HG03565 (cell line): ENCODE measurements at regions not wholly inside any gene's neighbourhood (a gene's known extent, or its start where the extent isn't known, plus 50 kb on each side); places are given as distances from the start of the nearest gene placed in this dataset.
"Not testable (repeated sequence)": the region's sequence is repeated elsewhere in the genome, so short reads cannot be mapped to it uniquely, and the experiment has no call there.

Experiments
- ATAC-seq: cut with Tn5 transposase; IDR thresholded peaks from one replicate; pipeline ENCODE4 v1.9.1; 2021; ENCODE audit warnings: mild to moderate bottlenecking, moderate library complexity; ENCODE audit not compliant: unreplicated experiment

DNA sequence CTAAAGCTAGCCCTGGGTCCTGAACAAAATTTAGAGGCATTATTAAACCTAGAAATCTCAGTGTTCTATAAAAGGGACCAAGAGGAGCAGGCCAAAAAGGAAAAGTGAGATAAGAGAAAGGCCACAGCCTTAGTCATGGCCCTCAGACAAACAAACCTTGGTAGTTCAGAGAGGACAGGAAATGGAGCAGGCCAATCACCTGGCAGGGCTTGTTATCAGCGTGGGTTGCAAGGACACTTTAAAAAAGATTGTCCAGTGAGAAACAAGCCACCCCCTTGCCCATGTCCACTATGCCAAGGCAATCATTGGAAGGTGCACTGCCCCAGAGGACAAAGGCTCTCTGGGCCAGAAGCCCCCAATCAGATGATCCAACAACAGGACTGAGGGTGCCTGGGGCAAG lies 213.3 kb upstream of the CXADR start:
- not testable (repeated sequence) for ATAC-seq

DNA sequence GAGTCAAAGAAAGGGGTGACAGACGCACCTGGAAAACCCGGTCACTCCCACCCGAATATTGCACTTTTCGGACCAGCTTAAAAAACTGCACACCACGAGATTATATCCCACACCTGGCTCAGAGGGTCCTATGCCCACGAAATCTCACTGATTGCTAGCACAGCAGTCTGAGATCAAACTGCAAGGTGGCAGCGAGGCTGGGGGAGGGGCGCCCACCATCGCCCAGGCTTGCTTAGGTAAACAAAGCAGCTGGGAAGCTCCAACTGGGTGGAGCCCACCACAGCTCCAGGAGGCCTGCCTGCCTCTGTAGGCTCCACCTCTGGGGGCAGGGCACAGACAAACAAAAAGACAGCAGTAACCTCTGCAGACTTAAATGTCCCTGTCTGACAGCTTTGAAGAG lies 185.1 kb upstream of the CXADR start:
- ATAC-seq = not testable (repeated sequence)

DNA sequence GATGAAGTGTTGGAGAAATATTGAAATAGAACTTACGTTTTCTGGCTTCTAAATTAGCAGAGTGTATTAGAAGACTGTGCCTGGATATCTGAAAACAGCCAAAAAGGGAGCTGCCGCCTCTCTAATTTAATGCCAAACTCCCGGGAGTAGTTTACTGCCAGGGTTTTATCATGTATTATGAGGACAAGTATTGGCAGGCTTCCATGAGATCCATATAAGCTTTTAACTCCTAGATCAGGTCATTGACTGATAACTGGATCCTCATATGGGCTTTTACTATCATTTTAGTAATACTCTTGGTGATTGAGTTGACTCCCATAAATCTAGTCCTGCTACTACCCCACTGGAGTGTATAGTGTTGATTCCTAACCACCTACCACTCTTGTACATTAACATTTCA lies 178.4 kb upstream of the CXADR start:
- no peak for ATAC-seq

DNA sequence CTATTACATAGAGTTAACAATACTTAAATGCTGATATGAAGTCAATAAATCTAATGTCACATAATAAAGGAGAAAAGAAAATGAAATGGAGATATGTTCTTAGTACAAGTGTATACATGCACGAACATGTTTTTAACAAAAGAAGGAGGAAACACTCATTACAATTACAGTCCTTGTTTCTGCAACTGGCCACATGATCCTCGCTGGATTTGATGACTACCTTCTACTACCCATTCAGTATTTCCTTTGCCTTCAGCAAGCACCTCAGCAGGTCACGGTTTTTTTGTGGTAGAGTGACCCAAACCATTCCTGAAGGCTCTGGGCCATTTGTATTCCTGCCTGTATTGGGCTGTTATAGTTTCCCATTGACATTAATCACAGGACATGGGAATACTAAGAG lies 172.8 kb upstream of the CXADR start:
- ATAC-seq = no peak

DNA sequence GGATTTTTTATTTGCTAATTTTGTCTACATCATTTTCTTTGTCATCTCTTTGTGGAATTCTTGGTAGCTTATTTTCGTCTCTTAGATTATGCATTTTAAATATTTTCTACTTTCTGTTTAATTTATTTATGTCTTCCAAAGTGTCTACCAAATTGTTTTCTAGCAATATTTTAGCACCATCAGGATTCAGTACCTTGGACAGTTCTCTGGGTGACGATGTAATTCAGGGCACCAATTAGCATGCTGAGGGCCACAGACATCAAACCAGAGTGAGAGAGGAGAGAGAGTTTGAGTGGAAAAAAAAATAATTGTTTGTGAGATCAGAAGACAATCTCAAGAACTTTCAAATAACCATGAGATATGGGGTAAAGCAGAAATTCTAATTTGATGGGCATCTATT lies 169.8 kb upstream of the CXADR start:
- no peak for ATAC-seq

DNA sequence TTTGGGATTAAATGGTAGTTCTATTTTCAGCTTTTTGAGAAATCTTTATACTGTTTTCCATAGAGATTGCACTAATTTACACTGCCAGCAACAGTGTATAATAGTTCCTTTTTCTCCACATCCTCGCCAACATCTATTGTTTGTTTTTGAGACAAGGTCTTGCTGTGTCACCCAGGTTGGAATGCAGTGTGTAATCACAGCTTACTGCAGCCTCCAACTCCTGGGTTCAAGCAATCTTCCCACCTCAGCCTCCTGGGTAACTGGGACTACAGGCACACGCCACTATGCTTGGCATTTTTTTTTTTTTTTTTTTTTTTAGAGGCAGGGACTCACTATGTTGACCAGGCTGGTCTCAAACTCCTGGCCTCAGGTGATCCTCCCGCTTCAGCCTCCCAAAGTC lies 164.5 kb upstream of the CXADR start:
- no peak for ATAC-seq

DNA sequence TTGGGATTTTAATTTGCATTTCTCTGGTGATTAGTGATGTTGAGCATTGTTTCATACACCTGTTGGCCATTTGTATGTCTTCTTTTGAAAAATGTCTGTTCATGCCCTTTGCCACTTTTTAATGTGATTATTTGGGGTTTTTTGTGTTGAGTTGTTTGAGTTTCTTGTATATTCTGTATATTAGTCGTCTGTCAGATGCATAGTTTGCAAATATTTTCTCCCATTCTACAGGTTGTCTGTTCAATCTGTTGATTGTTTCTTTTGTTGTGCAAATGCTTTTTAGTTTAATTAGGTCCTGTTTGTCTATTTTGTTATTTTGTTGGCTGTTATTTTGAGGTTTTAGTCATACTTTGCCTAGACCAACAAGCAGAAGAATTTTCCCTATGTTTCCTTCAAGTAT lies 164.0 kb upstream of the CXADR start:
- ATAC-seq = no peak

DNA sequence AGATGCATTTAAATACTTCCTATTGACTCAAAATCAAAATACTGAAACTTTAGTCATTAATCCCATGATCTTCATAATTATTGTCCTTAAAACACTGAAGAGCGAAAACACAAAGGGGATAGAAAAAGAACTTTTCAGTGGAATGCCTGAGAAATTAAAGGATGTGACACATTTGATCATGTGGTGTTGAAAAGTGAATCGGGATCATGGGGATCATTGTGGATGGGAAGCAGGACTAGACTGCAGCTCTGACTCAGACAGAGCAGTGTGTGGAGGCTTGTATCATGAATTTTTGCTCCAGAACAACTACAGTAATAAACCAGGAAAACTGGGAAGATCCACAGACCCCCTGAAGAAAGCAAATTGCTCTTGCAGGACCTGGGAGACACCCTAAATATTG lies 161.1 kb upstream of the CXADR start:
- ATAC-seq = no peak

DNA sequence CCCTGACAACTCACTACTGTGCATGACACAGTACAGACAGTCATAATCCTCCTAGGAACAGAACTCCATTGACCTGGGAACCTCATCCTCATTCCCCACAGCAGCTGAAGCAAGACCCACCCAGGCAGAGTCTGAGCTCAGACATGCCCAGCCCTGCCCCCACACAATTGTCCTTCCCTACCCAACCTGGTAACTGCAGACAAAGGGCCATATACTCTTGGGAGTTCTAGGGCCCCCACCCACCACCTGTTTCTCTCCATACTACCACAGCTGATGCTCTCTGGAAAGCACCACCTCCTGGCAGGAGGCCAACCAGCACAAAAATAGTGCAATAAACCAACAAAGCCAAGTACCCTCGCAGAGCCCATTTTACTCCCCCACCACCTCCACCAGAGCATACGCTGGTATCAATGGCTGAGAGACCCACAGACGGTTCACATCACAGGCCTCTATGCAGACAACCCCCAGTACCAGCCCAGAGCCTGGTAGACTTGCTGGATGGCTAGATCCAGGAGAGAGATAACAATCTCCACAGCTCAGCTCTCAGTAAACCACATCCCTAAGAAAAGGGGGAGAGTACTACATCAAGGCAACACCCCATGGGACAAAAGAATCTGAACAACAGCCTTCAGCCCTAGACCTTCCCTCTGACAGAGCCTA lies 159.7 kb upstream of the CXADR start:
- no peak for ATAC-seq

DNA sequence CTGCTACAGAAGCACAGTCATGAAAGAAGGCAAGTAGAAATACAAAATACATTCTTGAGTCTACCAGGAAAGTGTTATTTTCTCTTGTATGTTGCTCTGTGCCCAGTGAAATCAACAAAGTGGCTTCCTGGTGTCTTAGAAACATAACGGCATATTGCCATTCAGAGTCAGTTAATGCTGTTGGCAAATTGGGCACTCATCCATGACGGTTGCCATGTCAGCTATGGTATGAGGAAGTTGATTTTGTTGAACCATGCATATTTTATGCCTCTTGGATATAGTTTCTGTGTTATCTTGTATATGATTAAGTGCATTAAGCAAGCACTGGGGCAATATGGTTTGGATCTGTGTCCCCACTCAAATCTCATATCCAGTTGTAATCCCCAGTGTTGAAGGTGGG lies 153.1 kb upstream of the CXADR start:
- ATAC-seq = no peak

DNA sequence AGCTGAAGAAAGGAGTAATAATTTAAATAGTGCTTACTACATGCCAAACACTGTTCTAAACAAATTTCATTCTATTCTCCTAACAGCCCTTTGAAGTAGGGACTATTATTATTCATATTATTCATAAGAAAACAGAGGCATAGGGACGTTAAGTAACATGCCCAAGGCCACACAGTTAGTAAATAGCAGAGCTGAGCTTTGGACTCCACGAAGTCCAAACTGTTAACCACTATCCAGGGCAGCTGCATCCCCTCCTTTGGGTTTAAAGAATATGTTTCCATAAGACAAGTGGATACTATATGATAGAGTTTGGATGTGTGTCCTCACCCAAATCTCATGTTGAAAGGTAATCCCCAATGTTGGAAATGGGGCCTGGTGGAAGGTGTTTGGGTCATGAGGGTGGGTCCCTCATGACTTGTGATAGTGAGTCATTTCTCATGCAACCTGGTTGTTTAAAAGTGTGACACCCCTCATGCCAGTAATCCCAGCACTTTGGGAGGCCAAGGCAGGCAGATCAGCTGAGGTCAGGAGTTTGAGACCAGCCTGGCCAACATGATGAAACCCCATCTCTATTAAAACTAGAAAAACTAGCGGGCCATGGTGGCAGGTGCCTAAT lies 144.0 kb upstream of the CXADR start:
- ATAC-seq = no peak

DNA sequence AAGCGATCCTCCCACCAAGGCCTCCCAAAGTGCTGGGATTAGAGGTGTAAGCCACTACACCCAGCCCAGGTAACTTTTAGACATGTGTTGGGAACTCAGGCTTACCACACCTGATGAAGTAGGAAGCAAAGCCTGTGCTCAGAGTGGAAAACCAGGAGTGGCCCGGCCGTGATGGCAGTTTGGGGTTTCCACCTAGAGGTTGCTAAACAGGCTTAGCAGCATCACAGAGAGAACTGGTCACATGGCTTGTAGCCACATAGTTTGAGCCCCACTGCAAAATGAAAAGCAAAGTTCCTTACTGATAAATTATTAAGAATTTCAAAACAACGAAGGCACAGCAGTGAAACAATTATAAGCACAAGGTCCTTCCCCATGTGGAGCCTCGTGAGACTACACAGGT lies 142.6 kb upstream of the CXADR start:
- no peak for ATAC-seq

DNA sequence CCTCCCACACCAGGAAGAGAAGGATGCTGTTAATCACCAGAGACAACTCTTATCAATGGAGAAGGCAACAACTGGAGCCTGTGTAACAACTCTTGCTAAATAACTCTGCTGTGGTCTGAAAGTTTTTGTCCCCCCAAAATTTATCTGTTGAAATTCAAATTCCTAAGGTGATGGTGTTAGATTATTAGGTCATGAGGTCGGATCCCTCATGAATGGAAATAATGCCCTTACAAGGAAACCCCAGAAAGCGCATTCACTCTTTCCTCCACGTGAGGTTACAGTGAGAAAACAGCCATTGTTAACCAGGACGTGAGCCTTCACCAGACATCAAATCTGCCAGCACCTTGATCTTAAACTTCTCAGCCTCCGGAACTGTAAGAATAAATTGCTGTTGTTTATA lies 141.9 kb upstream of the CXADR start:
- no peak for ATAC-seq

DNA sequence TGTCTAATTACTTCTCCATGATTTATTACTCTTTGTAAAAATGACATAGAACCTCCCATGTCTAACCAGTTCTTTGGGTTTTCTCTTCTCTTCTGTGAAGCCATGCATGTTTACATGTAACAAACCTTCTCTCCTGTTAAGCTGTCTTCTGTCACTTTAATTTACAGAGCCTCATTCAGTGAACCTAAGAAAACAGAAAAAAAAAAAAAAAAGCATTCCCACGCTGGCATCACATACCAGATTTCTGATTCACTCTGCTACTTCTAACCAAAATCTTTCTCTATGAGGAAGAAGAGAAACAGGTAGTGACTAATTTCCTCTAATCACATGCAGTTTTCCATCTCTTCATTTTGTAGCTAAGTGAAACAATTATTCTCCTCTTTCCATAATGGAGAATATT lies 141.4 kb upstream of the CXADR start:
- ATAC-seq = no peak

DNA sequence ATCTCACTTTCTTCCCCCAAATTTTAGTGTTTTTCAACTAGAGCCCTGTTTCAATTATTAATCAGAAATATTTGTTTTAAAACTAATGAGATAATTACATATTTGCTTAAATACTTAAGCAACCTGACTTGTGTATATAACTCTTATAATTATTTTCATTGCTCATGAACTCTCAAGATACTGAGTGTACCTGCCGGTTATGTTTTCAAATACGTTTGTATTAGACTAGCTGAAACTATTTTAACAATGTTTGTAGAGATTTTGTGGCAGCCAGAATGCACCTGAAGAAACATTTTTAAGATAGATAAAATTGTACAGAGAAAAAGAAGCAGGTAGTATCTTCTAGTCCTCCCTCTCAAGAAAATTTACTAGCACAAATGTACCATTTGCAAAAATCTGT lies 140.6 kb upstream of the CXADR start:
- ATAC-seq = no peak

DNA sequence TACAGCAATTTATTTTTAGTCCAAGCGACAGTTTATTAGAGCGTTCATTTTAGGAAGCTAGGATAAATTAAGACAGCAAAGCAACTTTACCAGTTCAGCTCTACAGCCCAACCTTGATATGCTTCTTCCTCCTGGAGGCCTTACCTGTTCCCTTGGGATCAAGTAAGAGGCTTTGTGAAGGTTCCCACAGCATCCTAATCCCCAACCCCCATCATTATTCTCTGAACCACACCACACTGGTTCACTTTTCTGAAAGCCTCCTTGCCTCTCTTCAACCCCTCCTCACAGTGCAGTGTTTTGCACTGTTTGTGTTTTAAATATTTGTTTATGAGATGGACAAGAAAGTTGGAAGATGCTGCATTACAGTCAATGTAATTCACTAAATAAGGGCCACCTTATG lies 126.3 kb upstream of the CXADR start:
- ATAC-seq = no peak

DNA sequence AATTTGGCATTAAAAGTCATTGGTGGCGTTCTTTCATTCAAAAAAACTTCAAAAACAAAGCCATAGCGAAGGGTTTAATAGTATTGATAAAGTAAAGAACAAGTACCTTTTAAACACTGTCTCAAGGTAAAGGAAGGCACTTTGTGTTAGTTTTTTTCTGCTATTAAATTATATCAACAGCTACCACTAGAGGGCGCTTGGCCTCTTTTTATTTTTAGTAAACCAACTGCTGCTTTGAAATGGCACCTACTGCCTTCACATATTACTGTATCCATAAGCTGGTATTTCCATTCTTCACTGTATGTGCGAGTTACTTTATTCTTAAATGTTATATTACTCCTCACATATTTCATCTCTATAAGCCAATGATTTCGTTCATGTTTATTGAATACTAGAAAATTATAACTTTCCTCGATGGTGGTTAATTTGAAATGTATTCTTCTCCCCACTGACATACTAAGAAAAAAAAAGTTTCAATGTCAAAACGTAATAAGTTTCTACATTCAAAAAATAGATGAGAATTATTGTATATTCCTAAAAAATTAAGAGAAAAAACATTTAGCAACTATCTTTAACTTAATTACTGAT lies 125.7 kb upstream of the CXADR start:
- no peak for ATAC-seq

DNA sequence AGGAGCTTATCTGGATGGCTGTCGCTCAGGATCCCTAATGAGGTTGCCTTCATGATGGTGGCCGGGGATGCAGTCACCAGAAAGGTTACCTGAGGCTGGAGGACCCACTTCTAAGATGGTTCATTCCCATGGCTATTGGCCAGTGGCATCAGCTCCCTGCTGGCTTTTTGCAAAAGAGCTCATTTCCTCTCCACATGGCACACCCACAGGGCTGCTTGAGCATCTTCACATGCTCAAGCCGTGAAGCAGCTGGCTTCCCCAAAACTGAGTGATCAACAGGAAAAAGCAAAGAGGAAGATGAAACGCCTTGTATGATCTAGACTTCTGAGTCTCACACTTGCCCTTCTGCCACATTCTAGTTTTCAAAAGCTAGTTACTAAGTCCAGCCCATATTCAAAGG lies 124.6 kb upstream of the CXADR start:
- ATAC-seq = no peak

DNA sequence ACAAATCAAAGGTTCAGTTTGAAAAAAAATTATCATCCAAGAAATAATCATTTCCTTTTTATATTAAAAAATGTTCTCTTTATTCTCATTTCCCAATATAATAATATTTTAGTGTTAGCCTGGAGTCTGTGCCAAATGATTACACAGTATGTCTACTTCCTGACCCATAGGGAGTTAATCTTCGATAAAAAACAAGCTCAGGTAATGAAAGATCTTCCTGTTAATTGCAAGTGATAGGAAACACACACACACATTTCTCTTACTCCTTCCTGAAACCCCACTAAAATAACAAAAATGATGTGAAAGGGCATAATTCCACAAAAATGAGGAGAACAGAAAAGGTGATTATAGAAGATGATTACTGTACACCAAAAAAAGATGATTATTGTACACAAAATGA lies 123.5 kb upstream of the CXADR start:
- ATAC-seq = no peak

DNA sequence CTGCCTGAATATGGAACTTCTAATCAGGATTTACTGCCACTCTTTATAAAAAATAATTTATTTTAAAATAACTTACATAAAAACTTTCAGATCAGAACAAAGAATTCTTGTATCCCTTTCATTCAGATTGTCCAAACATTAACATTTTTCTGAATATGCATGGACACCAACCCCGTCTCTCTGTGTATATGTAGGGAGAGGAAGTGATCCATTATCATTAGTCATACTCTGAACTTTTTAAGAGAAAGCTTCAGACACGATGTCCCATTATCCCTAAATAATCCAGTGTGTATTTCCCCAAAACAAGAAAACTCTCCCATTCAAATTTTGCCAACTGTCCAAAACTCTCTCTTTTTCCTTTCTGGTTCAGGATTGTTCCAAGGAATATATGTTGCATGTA lies 122.3 kb upstream of the CXADR start:
- no peak for ATAC-seq

DNA sequence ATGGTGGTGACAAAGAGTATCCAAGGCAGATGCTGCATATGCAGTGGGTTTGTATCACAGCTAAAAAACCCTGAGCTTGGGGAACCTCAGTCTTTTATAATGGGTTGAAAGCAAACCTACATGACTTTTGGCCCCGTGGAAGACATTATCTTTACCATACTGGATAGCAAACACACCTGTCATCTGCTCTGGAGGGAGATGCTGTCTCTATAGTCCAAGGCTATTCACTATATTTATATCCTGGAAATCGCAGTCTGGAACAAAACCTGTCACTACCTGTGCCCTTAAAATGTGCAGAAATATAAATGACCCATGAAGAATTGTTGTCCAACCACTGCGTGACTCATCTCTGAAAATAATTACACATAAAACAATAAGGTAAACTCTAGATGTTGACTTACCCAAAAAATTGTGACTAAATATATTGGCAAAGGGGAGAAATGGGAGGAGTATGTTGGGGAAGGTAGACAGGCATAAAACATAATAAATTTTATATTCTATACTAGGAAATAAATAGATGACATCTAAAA lies 121.0 kb upstream of the CXADR start:
- ATAC-seq = no peak

DNA sequence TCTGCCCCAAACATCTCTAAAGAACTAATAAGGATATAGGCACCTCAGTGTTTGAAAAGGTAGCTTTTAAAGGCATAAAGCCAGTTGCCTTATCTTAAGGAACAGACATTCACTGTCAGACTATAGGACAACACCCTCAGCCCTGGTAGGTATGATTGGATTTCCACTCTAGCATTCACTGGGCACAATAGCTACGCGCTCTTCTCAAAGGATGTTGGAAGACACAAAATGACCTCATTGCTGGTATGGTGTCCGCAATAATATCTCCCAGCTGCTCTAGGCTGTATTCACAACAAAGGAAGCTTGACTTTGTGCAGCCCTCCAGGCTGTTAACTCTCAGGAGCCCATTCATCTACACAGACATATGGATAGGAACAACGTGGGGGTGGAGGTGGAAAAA lies 119.4 kb upstream of the CXADR start:
- no peak for ATAC-seq

DNA sequence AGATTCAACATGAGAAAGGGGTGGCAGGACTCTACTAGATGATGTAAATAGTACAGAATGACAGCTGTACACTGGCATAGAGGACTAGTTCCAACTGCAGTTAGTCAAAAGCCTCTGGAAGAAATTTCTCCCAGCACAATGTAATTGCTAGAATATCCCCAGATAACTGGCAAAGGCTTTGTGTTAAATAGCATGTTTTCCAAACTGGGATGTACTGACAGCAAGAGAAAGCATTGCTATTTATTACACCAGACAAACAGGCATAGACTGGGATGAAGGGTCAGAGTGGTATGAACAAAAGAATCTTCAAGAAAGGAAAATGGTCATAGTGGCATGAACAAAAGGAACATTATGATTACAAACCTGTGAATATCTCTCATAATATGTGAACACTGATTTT lies 115.9 kb upstream of the CXADR start:
- ATAC-seq = no peak
